HEK293 (cell line): ENCODE measurements at regions not wholly inside any gene's neighbourhood (a gene's known extent, or its start where the extent isn't known, plus 50 kb on each side); places are given as distances from the start of the nearest gene placed in this dataset.

ENCODE experiments used
- CTCF ChIA-PET: fragments of 350-600 bp; formaldehyde crosslinking; extraction: SDS; loops from one replicate; lab custom pipeline; 2021; ENCODE audit warnings: antibody characterized with exemption; lab: Yijun Ruan, JAX
- POLR2A ChIA-PET: fragments of 300-600 bp; formaldehyde crosslinking; extraction: SDS; loops from one replicate; lab custom pipeline; 2020; ENCODE audit warnings: antibody characterized with exemption, inconsistent platforms; lab: Yijun Ruan, JAX
- H3K27ac ChIP-seq: fragments of 200-500 bp; sonication (Bioruptor generic); 2 replicates; pipeline ENCODE4 v1.5.1; 2014; ENCODE audit warnings: low read depth, low read length, control low read depth, inconsistent platforms; ENCODE audit errors: extremely low read depth
- H3K36me3 ChIP-seq, 2 experiments: fragments of 200-500 bp in 1 of 2; sonication (Bioruptor generic) in 1 of 2; 1 replicate in 1 of 2; 2 replicates in 1 of 2; pipeline ENCODE4 v1.5.1; 2014 to 2017; ENCODE audit warnings: inconsistent platforms in 2 of 2, low read length in 2 of 2; ENCODE audit not compliant: control insufficient read depth in 2 of 2, insufficient read depth in 1 of 2
- H3K4me1 ChIP-seq: fragments of 200-500 bp; sonication (Bioruptor generic); 2 replicates; pipeline ENCODE4 v1.5.1; 2014; ENCODE audit warnings: mild to moderate bottlenecking, low read length, inconsistent platforms; ENCODE audit not compliant: control insufficient read depth, insufficient read depth
- H3K4me3 ChIP-seq: 2 replicates; pipeline ENCODE4 v1.5.1; 2011; ENCODE audit warnings: low read depth, mild to moderate bottlenecking, control low read depth, low read length, moderate library complexity
- H3K9me3 ChIP-seq: fragments of 200-500 bp; sonication (Bioruptor generic); 2 replicates; pipeline ENCODE4 v1.5.1; 2014; ENCODE audit warnings: low read depth, low read length, inconsistent platforms; ENCODE audit not compliant: control insufficient read depth, insufficient read depth
- REPIN1 ChIP-seq: fragments of 450-650 bp; formaldehyde crosslinking; IDR thresholded peaks from 2 replicates; pipeline ENCODE4 v1.5.1; 2017; ENCODE audit warnings: missing biosample characterization, missing genetic modification characterization, low read depth
- SCRT1 ChIP-seq: fragments of 450-650 bp; formaldehyde crosslinking; IDR thresholded peaks from 2 replicates; pipeline ENCODE4 v1.5.1; 2016; ENCODE audit warnings: missing biosample characterization, missing genetic modification characterization, borderline replicate concordance
- SP2 ChIP-seq: fragments of 450-650 bp; formaldehyde crosslinking; IDR thresholded peaks from 2 replicates; pipeline ENCODE4 v1.5.1; 2016; ENCODE audit warnings: missing biosample characterization, missing genetic modification characterization
- TRIM28 ChIP-seq: IDR thresholded peaks from 2 replicates; pipeline ENCODE4 v1.6.1; 2011; ENCODE audit warnings: low read length, control low read depth, borderline replicate concordance
- ZIC2 ChIP-seq: fragments of 450-650 bp; formaldehyde crosslinking; IDR thresholded peaks from 2 replicates; pipeline ENCODE4 v1.5.1; 2016; ENCODE audit warnings: missing biosample characterization, missing genetic modification characterization
- ZNF174 ChIP-seq: fragments of 450-650 bp; formaldehyde crosslinking; IDR thresholded peaks from 2 replicates; pipeline ENCODE4 v1.5.0; 2017; ENCODE audit warnings: missing biosample characterization, mild to moderate bottlenecking, missing genetic modification characterization
- ZNF18 ChIP-seq: fragments of 450-650 bp; formaldehyde crosslinking; IDR thresholded peaks from 2 replicates; pipeline ENCODE4 v1.5.1; 2016; ENCODE audit warnings: missing biosample characterization, missing genetic modification characterization
- ZNF19 ChIP-seq: fragments of 450-650 bp; formaldehyde crosslinking; IDR thresholded peaks from 2 replicates; pipeline ENCODE4; 2016; ENCODE audit warnings: missing biosample characterization, missing genetic modification characterization, low read depth
- ZNF2 ChIP-seq: fragments of 450-650 bp; formaldehyde crosslinking; IDR thresholded peaks from 2 replicates; pipeline ENCODE4 v1.5.1; 2016; ENCODE audit warnings: missing biosample characterization, missing genetic modification characterization
- ZNF24 ChIP-seq: fragments of 450-650 bp; formaldehyde crosslinking; IDR thresholded peaks from 2 replicates; pipeline ENCODE4 v1.5.1; 2016; ENCODE audit warnings: missing biosample characterization, missing genetic modification characterization
- ZNF416 ChIP-seq: fragments of 450-650 bp; formaldehyde crosslinking; IDR thresholded peaks from 2 replicates; pipeline ENCODE4 v1.5.1; 2016; ENCODE audit warnings: missing biosample characterization, missing genetic modification characterization
- ZNF530 ChIP-seq: fragments of 450-650 bp; formaldehyde crosslinking; IDR thresholded peaks from 2 replicates; pipeline ENCODE4 v1.5.1; 2016; ENCODE audit warnings: low read depth, missing biosample characterization, missing genetic modification characterization
- ZNF548 ChIP-seq: fragments of 450-650 bp; formaldehyde crosslinking; IDR thresholded peaks from 2 replicates; pipeline ENCODE4 v1.5.1; 2016; ENCODE audit warnings: missing biosample characterization, missing genetic modification characterization
- ZNF660 ChIP-seq: fragments of 450-650 bp; IDR thresholded peaks from 2 replicates; pipeline ENCODE4 v1.5.1; 2018; ENCODE audit warnings: missing biosample characterization, mild to moderate bottlenecking, missing genetic modification characterization
- ZNF768 ChIP-seq: fragments of 450-650 bp; formaldehyde crosslinking; IDR thresholded peaks from 2 replicates; pipeline ENCODE4 v1.5.1; 2018; ENCODE audit warnings: missing biosample characterization, mild to moderate bottlenecking, missing genetic modification characterization
- ZSCAN30 ChIP-seq: fragments of 450-650 bp; IDR thresholded peaks from 2 replicates; pipeline ENCODE4 v1.5.1; 2018; ENCODE audit warnings: missing biosample characterization, mild to moderate bottlenecking, missing genetic modification characterization, moderate library complexity
- TF ChIP-seq, protein P1 (sequence below): fragments of 450-650 bp; IDR thresholded peaks from 2 replicates; pipeline ENCODE4 v1.5.1; 2018; ENCODE audit warnings: missing biosample characterization, missing genetic modification characterization

GRCh38 chr12:127592245-127592644 lies 674.7 kb upstream of the TMEM132C start:
- H3K9me3 ChIP-seq = no peaks in the 10 kb centered on the region
- no peaks in the 10 kb centered on the region for H3K36me3 ChIP-seq
- H3K4me3 ChIP-seq = no peak overlapping the region
- H3K4me1 ChIP-seq = no peaks in the 10 kb centered on the region
- ChIA-PET CTCF (interaction anchor here (1.0 kb wide), 1 partner anchor 86 kb away, joined by 3 read pairs; no protein-coding TSS in a partner anchor), POLR2A (no interaction called here)
- no peak overlapping the region for H3K27ac ChIP-seq
- TF ChIP-seq ZNF18 = no peak
- no peak for TF ChIP-seq SP2 (tag by site-specific recombination)
- TF ChIP-seq ZNF2 (tag by site-specific recombination) = no peak
- TF ChIP-seq ZNF174 (tag by site-specific recombination) = no peak
- no peak for TF ChIP-seq SCRT1

GRCh38 chr12:127594351-127594970 lies 672.5 kb upstream of the TMEM132C start:
- no peaks in the 10 kb centered on the region for H3K4me1 ChIP-seq
- TF ChIP-seq ZNF416 (tag by site-specific recombination) = no peak
- no peak for TF ChIP-seq SCRT1
- H3K36me3 ChIP-seq = no peaks in the 10 kb centered on the region
- H3K9me3 ChIP-seq = no peaks in the 10 kb centered on the region
- ChIA-PET POLR2A (no interaction called here), CTCF (no interaction called here)
- no peak overlapping the region for H3K4me3 ChIP-seq
- no peak overlapping the region for H3K27ac ChIP-seq

DNA sequence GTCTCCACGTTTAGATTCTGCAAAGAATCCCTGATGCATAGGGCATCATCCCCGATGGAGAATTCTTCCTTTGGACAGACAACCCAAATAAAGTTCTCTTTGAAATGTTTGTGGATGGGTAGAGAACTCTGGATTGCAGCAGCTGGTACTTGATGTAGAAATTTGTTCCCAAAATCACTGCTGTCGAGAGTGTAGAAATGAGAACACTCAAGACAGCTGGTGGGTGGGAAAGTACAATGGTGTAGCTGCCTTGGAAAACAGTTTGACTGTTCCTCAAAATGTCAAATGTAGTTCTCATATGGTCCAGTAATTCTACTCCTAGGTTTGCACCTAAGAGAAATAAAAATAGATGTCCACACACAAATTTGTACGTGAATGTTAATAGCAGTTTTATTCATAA lies 671.5 kb upstream of the TMEM132C start:
- no peak for TF ChIP-seq ZNF19 (tag by site-specific recombination)
- no peak for TF ChIP-seq ZNF660 (tag by site-specific recombination)
- no peak for TF ChIP-seq REPIN1 (tag by site-specific recombination)
- TF ChIP-seq, protein P1, sequence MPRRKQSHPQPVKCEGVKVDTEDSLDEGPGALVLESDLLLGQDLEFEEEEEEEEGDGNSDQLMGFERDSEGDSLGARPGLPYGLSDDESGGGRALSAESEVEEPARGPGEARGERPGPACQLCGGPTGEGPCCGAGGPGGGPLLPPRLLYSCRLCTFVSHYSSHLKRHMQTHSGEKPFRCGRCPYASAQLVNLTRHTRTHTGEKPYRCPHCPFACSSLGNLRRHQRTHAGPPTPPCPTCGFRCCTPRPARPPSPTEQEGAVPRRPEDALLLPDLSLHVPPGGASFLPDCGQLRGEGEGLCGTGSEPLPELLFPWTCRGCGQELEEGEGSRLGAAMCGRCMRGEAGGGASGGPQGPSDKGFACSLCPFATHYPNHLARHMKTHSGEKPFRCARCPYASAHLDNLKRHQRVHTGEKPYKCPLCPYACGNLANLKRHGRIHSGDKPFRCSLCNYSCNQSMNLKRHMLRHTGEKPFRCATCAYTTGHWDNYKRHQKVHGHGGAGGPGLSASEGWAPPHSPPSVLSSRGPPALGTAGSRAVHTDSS = no peak
- no peak for TF ChIP-seq ZNF548 (tag by site-specific recombination)
- TF ChIP-seq ZIC2 = no peak
- TF ChIP-seq ZSCAN30 (tag by site-specific recombination) = no peak
- TF ChIP-seq ZNF530 (tag by site-specific recombination) = no peak
- no peak for TF ChIP-seq SP2 (tag by site-specific recombination)
- Histone ChIP-seq H3K9me3 (no peaks in the 10 kb centered on the region), H3K36me3 (no peaks in the 10 kb centered on the region), H3K4me1 (no peaks in the 10 kb centered on the region), H3K27ac (no peak overlapping the region), H3K4me3 (no peak overlapping the region)
- CTCF ChIA-PET = no interaction called here
- POLR2A ChIA-PET = no interaction called here

- TF ChIP-seq ZNF24 (tag by site-specific recombination) (no peak), ZNF768 (tag by site-specific recombination) (no peak), ZNF660 (tag by site-specific recombination) (no peak), TRIM28 (no peak)
- no peaks in the 10 kb centered on the region for H3K36me3 ChIP-seq
- no peak overlapping the region for H3K4me3 ChIP-seq
- ChIA-PET POLR2A (no interaction called here), CTCF (no interaction called here)
- no peak overlapping the region for H3K27ac ChIP-seq
- no peaks in the 10 kb centered on the region for H3K9me3 ChIP-seq
- no peaks in the 10 kb centered on the region for H3K4me1 ChIP-seq
Observed at GRCh38 chr12:127596891-127597290, 670.1 kb upstream of the TMEM132C start.
